Fibroblast of villous mesenchyme (primary cell): ENCODE measurements at regions not wholly inside any gene's neighbourhood (a gene's known extent, or its start where the extent isn't known, plus 50 kb on each side); places are given as distances from the start of the nearest gene placed in this dataset.

Experiments used
- DNase-seq: peaks from one replicate; pipeline ENCODE4 v3.0.0-alpha.2; 2010; ENCODE audit warnings: low read depth
- H3K4me3 ChIP-seq: 2 replicates; pipeline ENCODE4 v1.5.1; 2011; ENCODE audit warnings: low read depth, mild to moderate bottlenecking, low read length
- TF ChIP-seq, protein P1 (sequence below): IDR thresholded peaks from 2 replicates; pipeline ENCODE4 v1.5.1; 2012; ENCODE audit warnings: low read depth, mild to moderate bottlenecking, low read length; ENCODE audit not compliant: insufficient read depth

GRCh38 chr11:134655189-134655989 is 243.3 kb upstream of the B3GAT1 start:
- TF ChIP-seq, protein P1, sequence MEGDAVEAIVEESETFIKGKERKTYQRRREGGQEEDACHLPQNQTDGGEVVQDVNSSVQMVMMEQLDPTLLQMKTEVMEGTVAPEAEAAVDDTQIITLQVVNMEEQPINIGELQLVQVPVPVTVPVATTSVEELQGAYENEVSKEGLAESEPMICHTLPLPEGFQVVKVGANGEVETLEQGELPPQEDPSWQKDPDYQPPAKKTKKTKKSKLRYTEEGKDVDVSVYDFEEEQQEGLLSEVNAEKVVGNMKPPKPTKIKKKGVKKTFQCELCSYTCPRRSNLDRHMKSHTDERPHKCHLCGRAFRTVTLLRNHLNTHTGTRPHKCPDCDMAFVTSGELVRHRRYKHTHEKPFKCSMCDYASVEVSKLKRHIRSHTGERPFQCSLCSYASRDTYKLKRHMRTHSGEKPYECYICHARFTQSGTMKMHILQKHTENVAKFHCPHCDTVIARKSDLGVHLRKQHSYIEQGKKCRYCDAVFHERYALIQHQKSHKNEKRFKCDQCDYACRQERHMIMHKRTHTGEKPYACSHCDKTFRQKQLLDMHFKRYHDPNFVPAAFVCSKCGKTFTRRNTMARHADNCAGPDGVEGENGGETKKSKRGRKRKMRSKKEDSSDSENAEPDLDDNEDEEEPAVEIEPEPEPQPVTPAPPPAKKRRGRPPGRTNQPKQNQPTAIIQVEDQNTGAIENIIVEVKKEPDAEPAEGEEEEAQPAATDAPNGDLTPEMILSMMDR, result no peak
- DNase-seq, result no peak
- no peak overlapping the region for H3K4me3 ChIP-seq

GRCh38 chr11:134654161-134654915 is 242.3 kb upstream of the B3GAT1 start:
- TF ChIP-seq, protein P1, result no peak
- DNase-seq, result peak; percentile 8
- H3K4me3 ChIP-seq, result no peak overlapping the region

GRCh38 chr11:134652586-134653255 is 240.7 kb upstream of the B3GAT1 start:
- H3K4me3 ChIP-seq, result no peak overlapping the region
- DNase-seq, result no peak
- TF ChIP-seq, protein P1, result no peak

DNA sequence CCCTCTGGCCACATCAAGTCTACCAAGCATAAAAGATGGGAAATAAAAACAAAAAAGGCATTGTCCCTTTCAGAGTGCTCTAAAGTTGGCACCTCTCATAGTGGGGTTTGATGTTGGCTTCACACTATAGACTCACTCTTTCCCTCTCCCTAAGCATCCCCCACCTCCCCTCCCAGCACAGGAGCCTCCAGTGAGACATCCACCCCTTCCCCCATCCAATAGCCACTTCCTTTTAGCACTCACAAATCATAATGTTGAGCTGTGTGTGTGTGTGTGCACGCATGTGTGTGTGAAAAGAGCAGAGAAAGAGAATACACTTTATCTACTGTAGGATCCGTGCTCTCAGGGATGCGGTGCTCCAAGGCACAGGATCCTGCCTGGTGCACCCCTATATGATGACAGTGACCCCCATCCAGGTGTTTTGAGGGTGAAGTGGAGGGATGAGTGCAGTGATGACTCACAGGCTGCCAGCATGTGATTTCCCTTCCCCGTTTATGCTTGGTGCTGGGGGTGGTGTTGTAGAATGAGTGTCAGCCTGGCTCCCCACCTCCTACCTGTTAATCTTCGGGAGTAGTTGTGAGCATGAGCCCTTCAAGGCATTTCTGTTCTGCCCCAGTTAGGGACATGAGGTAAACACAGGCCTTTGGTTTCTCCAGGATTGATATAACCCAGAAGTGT is 235.2 kb upstream of the B3GAT1 start:
- no peak overlapping the region for H3K4me3 ChIP-seq
- DNase-seq, result no peak
- TF ChIP-seq, protein P1, result no peak

GRCh38 chr11:134646561-134646960 is 234.5 kb upstream of the B3GAT1 start:
- DNase-seq, result no peak
- TF ChIP-seq, protein P1, result no peak
- no peak overlapping the region for H3K4me3 ChIP-seq

DNA sequence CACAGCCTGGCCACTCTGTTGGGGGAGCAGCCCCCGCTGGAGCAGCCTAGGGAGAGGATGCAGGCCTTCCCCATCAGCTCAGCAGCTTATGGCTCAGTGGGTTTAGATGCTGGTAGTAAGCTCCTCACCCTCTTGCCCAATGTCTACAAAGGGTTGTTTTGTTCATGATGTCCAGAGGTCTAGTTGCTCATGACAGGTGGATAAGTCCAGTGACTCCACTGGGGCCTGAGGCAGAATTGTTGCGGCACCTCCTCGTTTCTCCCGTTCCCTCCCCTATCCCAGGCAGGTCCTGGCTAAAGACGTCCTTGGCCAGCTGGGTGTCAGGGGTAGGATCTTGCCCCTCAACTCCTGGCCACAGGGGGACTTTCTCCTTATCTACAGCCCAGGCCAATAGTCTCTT is 233.5 kb upstream of the B3GAT1 start:
- H3K4me3 ChIP-seq, result no peak overlapping the region
- no peak for DNase-seq
- TF ChIP-seq, protein P1, result no peak
